HepG2 (cell line): ENCODE measurements at regions not wholly inside any gene's neighbourhood (a gene's known extent, or its start where the extent isn't known, plus 50 kb on each side); places are given as distances from the start of the nearest gene placed in this dataset.

Experiments
- BATF2 ChIP-seq: sonication (generic); formaldehyde crosslinking; IDR thresholded peaks from 2 replicates; pipeline ENCODE4 v1.8.0; 2022; ENCODE audit warnings: mild to moderate bottlenecking, missing genetic modification reagents, moderate library complexity
- CBFB ChIP-seq: sonication (generic); formaldehyde crosslinking; IDR thresholded peaks from 2 replicates; pipeline ENCODE4 v1.4.0; 2020; ENCODE audit warnings: missing genetic modification reagents
- CTCF ChIP-seq: sonication (generic); formaldehyde crosslinking; IDR thresholded peaks from 2 replicates; pipeline ENCODE4 v1.5.0; 2020; ENCODE audit warnings: mild to moderate bottlenecking, missing genetic modification reagents, moderate library complexity
- EP300 ChIP-seq, 3 experiments: sonication (generic) in 1 of 3; formaldehyde crosslinking in 1 of 3; IDR thresholded peaks; 2 replicates each; pipeline versions ENCODE4 v1.5.1 to v1.6.1; 2011 to 2020; ENCODE audit warnings: low read depth in 2 of 3, low read length in 2 of 3, borderline replicate concordance in 1 of 3, improper control_type of control experiment in 1 of 3, mild to moderate bottlenecking in 1 of 3, missing genetic modification reagents in 1 of 3, moderate library complexity in 1 of 3
- MAX ChIP-seq: IDR thresholded peaks from 2 replicates; pipeline ENCODE4 v1.6.1; 2012; ENCODE audit warnings: inconsistent platforms
- NR1H2 ChIP-seq: sonication (generic); formaldehyde crosslinking; IDR thresholded peaks from 2 replicates; pipeline ENCODE4 v1.8.1; 2022; ENCODE audit warnings: low read depth, missing genetic modification reagents, borderline replicate concordance
- POLR2A ChIP-seq, 2 experiments: IDR thresholded peaks; 2 replicates each; pipeline ENCODE4 v1.6.1; 2011; ENCODE audit warnings: low read depth in 2 of 2, low read length in 2 of 2, mild to moderate bottlenecking in 1 of 2, moderate library complexity in 1 of 2; ENCODE audit not compliant: insufficient read depth in 1 of 2
- POLR2AphosphoS5 ChIP-seq: IDR thresholded peaks from 2 replicates; pipeline ENCODE4 v1.6.1; 2012; ENCODE audit warnings: low read depth, low read length
- RCOR2 ChIP-seq: IDR thresholded peaks from 2 replicates; pipeline ENCODE4 v1.6.1; 2016; ENCODE audit warnings: missing biosample characterization, missing genetic modification reagents
- REPIN1 ChIP-seq: sonication (generic); formaldehyde crosslinking; IDR thresholded peaks from 2 replicates; pipeline ENCODE4 v1.8.0; 2022; ENCODE audit warnings: missing genetic modification reagents, low read depth, mild to moderate bottlenecking, borderline replicate concordance
- SNRNP70 ChIP-seq: fragments of 200-400 bp; formaldehyde crosslinking; IDR thresholded peaks from 2 replicates; pipeline ENCODE4 v1.6.1; 2017; ENCODE audit warnings: mild to moderate bottlenecking, low read depth, low read length, moderate library complexity
- SP4 ChIP-seq: sonication (generic); formaldehyde crosslinking; IDR thresholded peaks from 2 replicates; pipeline ENCODE4 v1.8.1; 2023; ENCODE audit warnings: mild to moderate bottlenecking, missing genetic modification reagents
- XBP1 ChIP-seq: sonication (generic); formaldehyde crosslinking; IDR thresholded peaks from 2 replicates; pipeline ENCODE4 v1.5.0; 2020; ENCODE audit warnings: missing genetic modification reagents
- ZBTB40 ChIP-seq, 2 experiments: fragments of 450-650 bp in 1 of 2; sonication (generic) in 1 of 2; formaldehyde crosslinking in 1 of 2; IDR thresholded peaks; 2 replicates each; pipeline versions ENCODE4 v1.6.1 to v1.8.0; 2016 to 2022; ENCODE audit warnings: antibody characterized with exemption in 1 of 2, mild to moderate bottlenecking in 1 of 2, missing genetic modification reagents in 1 of 2

- TF ChIP-seq CBFB (CRISPR knock-in tag) (no peak), POLR2A (IDR thresholded peaks at IDR 0.05; ENCODE audit: insufficient read depth in 1 of 2, low read depth in 2 of 2, low read length in 2 of 2) (no peak), CTCF (CRISPR knock-in tag) (no peak), SP4 (no peak), NR1H2 (no peak), RCOR2 (CRISPR knock-in tag) (no peak), BATF2 (CRISPR knock-in tag) (no peak), EP300 (IDR thresholded peaks at IDR 0.05; ENCODE audit: low read depth in 2 of 2, low read length in 2 of 2) (no peak), EP300 (CRISPR knock-in tag; IDR thresholded peaks at IDR 0.05; ENCODE audit: borderline replicate concordance) (no peak), XBP1 (no peak), ZBTB40 (IDR thresholded peaks at IDR 0.05) (no peak), ZBTB40 (CRISPR knock-in tag; IDR thresholded peaks at IDR 0.05) (no peak), REPIN1 (CRISPR knock-in tag) (no peak), SNRNP70 (no peak), MAX (no peak), POLR2AphosphoS5 (no peak)
These were observed 68.1 kb upstream of the TANC1 start for GRCh38 chr2:158900345-158900744.
